ENCODE measurements at regions not wholly inside any gene's neighbourhood (a gene's known extent, or its start where the extent isn't known, plus 50 kb on each side); places are given as distances from the start of the nearest gene placed in this dataset.

DNA sequence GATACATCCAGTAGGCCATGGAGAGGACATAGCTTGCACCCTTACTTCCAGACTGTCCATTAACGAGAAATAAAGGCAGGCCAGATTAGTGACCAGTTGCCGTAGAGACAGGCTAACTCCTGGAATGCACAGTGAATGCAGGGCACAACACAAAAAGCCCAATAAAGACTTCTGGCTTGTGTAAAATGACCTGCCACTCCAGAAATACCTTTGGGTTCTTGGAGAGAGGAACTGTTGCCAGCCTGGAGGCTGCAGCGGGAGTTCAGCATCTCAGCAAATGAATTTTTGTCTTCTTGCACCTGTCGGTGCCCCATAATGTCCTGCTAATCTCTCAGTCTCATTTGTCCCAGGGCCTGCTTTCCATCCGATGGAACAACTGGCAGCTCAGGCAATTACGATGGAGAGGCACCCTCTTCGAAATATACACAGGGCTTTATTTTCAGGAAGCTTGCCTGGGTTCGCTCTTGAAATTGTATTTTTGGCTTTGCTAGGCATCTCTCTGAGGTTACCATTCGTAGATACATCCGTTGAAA lies 538.8 kb upstream of the ZNF462 start:
- TF ChIP-seq MYC (IDR thresholded peaks at IDR 0.05; ENCODE audit: low read depth, low read length) (no peak), POLR2A (IDR thresholded peaks at IDR 0.05; ENCODE audit: extremely low read depth, insufficient read length) (no peak)
- TF ChIP-seq, protein P1, sequence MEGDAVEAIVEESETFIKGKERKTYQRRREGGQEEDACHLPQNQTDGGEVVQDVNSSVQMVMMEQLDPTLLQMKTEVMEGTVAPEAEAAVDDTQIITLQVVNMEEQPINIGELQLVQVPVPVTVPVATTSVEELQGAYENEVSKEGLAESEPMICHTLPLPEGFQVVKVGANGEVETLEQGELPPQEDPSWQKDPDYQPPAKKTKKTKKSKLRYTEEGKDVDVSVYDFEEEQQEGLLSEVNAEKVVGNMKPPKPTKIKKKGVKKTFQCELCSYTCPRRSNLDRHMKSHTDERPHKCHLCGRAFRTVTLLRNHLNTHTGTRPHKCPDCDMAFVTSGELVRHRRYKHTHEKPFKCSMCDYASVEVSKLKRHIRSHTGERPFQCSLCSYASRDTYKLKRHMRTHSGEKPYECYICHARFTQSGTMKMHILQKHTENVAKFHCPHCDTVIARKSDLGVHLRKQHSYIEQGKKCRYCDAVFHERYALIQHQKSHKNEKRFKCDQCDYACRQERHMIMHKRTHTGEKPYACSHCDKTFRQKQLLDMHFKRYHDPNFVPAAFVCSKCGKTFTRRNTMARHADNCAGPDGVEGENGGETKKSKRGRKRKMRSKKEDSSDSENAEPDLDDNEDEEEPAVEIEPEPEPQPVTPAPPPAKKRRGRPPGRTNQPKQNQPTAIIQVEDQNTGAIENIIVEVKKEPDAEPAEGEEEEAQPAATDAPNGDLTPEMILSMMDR (IDR thresholded peaks at IDR 0.05; ENCODE audit: low read depth, low read length) = no peak
- TF ChIP-seq, protein P2, sequence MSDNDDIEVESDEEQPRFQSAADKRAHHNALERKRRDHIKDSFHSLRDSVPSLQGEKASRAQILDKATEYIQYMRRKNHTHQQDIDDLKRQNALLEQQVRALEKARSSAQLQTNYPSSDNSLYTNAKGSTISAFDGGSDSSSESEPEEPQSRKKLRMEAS (IDR thresholded peaks at IDR 0.05; ENCODE audit: low read depth, low read length) = no peak
- H3K4me3 ChIP-seq (ENCODE audit: low read depth, low read length) = no peak overlapping the region
- DNase-seq (ENCODE audit: low read depth) = no peak

GRCh38 chr9:106324591-106325280 lies 538.2 kb upstream of the ZNF462 start:
- TF ChIP-seq POLR2A (IDR thresholded peaks at IDR 0.05; ENCODE audit: extremely low read depth, insufficient read length) (no peak), MYC (IDR thresholded peaks at IDR 0.05; ENCODE audit: low read depth, low read length) (no peak)
- TF ChIP-seq, protein P2 (IDR thresholded peaks at IDR 0.05; ENCODE audit: low read depth, low read length) = no peak
- TF ChIP-seq, protein P1 (IDR thresholded peaks at IDR 0.05; ENCODE audit: low read depth, low read length) = no peak
- no peak overlapping the region for H3K4me3 ChIP-seq (ENCODE audit: low read depth, low read length)
- no peak for DNase-seq (ENCODE audit: low read depth)

DNA sequence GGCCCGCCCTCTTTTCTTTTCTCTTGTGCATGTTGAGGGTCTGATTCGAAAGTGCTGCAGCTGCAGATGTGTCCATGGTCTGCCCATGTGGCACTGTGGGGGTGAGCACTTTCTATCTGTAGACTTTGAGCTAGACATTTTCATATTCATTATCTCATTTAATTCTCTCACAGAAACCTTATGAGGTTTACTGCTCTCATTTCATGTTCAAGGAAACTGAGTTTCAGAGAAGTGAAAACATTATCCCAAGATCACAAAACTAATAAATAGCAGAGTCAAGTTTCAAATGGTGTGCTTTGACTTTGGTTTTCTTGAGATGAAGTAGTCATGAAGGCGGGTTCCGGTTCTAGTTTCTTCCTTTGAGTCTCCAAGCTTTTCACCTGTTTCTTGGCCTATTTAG lies 536.5 kb upstream of the ZNF462 start:
- TF ChIP-seq, protein P2 (IDR thresholded peaks at IDR 0.05; ENCODE audit: low read depth, low read length) = no peak
- no peak for TF ChIP-seq MYC (IDR thresholded peaks at IDR 0.05; ENCODE audit: low read depth, low read length)
- TF ChIP-seq, protein P1 (IDR thresholded peaks at IDR 0.05; ENCODE audit: low read depth, low read length) = no peak
- TF ChIP-seq POLR2A (IDR thresholded peaks at IDR 0.05; ENCODE audit: extremely low read depth, insufficient read length) = no peak
- H3K4me3 ChIP-seq (ENCODE audit: low read depth, low read length) = no peak overlapping the region
- no peak for DNase-seq (ENCODE audit: low read depth)

GRCh38 chr9:106333481-106333880 lies 529.5 kb upstream of the ZNF462 start:
- TF ChIP-seq MYC (IDR thresholded peaks at IDR 0.05; ENCODE audit: low read depth, low read length) = no peak
- TF ChIP-seq, protein P2 (IDR thresholded peaks at IDR 0.05; ENCODE audit: low read depth, low read length) = no peak
- TF ChIP-seq, protein P1 (IDR thresholded peaks at IDR 0.05; ENCODE audit: low read depth, low read length) = no peak
- TF ChIP-seq POLR2A (IDR thresholded peaks at IDR 0.05; ENCODE audit: extremely low read depth, insufficient read length) = no peak
- DNase-seq (ENCODE audit: low read depth) = no peak
- H3K4me3 ChIP-seq (ENCODE audit: low read depth, low read length) = no peak overlapping the region

DNA sequence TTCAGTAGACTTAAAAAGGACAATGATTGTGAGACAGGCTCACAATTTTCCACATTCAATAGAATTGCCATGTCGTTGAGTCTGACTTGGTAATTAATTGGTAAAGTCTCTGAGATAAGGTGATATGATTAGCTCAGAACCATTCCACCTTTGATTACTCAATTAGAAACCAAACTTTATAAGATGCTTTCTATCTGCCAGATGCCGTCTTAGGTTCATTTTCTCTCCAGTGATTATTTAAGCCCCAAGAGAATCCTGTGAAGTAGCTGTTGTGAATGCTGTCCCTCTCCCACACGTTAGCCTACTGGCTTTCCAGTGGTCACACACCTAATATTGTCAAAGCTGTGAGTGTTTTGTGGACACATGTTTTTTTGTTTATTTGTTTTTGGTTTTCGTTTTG lies 528.9 kb upstream of the ZNF462 start:
- H3K4me3 ChIP-seq (ENCODE audit: low read depth, low read length) = no peak overlapping the region
- TF ChIP-seq POLR2A (IDR thresholded peaks at IDR 0.05; ENCODE audit: extremely low read depth, insufficient read length) = no peak
- TF ChIP-seq, protein P2 (IDR thresholded peaks at IDR 0.05; ENCODE audit: low read depth, low read length) = no peak
- TF ChIP-seq, protein P1 (IDR thresholded peaks at IDR 0.05; ENCODE audit: low read depth, low read length) = no peak
- TF ChIP-seq MYC (IDR thresholded peaks at IDR 0.05; ENCODE audit: low read depth, low read length) = no peak
- no peak for DNase-seq (ENCODE audit: low read depth)

All from NB4 (cell line).